ENCODE measurements at regions not wholly inside any gene's neighbourhood (a gene's known extent, or its start where the extent isn't known, plus 50 kb on each side); places are given as distances from the start of the nearest gene placed in this dataset.

DNA sequence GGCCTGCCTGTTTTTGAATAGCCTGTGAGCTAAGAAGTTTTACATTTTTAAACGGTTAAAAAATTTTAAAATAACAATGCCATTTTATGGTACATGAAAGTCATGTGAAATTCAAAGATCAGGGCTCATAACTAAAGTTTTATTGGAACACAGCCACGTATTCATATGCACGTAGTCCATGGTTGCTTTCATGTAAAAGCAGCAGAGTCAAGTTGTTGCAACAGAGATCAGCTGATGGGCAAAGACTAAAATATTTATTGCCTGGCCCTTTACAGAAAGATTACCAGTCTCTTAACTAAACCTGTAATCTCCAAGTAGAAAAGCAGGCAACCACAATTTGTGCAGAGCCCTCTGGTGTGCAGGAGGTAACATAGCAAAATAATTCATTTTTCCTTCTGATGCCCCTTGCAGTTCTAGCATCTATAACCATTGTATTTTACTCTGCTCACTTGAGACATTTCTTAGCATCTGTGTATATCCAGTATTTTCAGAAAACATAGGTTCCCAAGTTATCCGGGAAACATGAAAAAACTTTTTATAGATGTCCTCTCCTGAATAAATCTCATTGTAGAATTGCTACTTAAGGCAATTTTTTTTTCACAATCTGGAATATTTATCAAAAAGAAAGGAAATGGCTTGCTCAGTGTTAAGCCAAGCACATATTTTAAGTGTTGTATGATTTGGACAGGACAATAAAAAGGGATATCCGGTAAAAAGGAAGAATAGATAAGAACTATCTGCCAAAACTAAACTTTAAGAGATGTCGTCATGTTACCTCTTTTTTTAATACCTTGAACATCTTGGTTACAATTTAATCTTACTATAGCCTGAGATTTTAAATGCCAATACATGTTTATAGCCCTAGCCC is 430.8 kb downstream of the PLPP3 start:
- DNase-seq (ENCODE audit: low spot score) = no peak
- TF ChIP-seq, protein P1, sequence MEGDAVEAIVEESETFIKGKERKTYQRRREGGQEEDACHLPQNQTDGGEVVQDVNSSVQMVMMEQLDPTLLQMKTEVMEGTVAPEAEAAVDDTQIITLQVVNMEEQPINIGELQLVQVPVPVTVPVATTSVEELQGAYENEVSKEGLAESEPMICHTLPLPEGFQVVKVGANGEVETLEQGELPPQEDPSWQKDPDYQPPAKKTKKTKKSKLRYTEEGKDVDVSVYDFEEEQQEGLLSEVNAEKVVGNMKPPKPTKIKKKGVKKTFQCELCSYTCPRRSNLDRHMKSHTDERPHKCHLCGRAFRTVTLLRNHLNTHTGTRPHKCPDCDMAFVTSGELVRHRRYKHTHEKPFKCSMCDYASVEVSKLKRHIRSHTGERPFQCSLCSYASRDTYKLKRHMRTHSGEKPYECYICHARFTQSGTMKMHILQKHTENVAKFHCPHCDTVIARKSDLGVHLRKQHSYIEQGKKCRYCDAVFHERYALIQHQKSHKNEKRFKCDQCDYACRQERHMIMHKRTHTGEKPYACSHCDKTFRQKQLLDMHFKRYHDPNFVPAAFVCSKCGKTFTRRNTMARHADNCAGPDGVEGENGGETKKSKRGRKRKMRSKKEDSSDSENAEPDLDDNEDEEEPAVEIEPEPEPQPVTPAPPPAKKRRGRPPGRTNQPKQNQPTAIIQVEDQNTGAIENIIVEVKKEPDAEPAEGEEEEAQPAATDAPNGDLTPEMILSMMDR (IDR thresholded peaks at IDR 0.05; ENCODE audit: extremely low read depth, missing control alignments) = peak; percentile 3

DNA sequence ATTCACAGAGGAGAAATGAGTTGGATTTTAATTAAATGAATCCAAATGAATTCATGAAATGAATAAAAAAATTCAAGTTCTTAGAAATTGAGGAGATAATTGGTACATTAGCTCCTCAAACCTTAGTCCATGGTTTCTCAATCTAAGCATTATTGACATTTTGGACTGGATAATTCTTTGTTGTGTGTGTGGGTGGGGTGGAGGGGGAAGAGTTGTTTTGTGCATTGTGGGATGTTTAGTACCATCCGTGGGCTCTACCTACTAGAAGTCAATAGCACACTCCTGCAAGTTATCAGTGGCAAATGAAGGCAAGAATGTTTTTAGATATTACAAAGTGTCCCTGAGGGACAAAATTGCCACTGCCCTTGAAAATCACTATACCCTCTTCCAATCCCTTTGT is 431.9 kb downstream of the PLPP3 start:
- TF ChIP-seq, protein P1 (IDR thresholded peaks at IDR 0.05; ENCODE audit: extremely low read depth, missing control alignments) = no peak
- DNase-seq (ENCODE audit: low spot score) = no peak

DNA sequence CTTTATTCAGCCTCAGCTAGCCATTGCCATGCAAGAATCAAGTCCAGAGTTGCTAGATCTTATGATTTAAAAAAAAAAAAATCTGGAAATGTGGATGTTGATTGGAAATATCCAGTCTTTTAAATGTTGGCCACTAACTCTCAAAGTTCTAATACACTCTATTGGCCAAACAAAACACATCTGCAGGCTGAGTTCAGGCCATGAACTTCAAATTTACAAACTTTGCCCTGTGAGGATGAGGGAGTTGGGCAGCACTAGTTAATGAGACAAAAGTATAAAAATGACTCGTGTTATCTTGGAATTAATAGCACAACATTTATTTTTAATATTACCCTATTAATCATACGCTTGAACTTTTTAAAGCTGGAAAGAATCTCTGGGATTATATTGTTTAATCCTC is 432.3 kb downstream of the PLPP3 start:
- DNase-seq (ENCODE audit: low spot score) = no peak
- TF ChIP-seq, protein P1 (IDR thresholded peaks at IDR 0.05; ENCODE audit: extremely low read depth, missing control alignments) = no peak

DNA sequence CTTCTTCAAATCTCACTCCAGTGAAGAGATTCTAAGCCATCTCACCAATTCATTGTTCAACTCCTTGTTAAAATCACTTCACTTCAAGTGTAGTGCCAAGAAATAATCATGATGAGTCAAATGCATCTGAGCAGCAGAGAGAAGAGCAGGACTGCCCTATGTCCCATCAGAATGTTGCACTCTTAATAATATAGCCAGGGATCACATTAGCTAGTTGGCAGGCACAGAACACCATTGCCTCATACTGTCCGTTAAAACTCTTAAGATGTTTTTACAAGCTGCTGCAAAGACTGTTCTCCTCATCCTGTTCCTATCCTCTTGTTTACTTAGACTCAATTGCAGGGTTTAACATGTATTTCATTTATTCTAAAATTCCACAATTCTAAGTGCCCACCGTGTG is 432.9 kb downstream of the PLPP3 start:
- DNase-seq (ENCODE audit: low spot score) = no peak
- TF ChIP-seq, protein P1 (IDR thresholded peaks at IDR 0.05; ENCODE audit: extremely low read depth, missing control alignments) = no peak

DNA sequence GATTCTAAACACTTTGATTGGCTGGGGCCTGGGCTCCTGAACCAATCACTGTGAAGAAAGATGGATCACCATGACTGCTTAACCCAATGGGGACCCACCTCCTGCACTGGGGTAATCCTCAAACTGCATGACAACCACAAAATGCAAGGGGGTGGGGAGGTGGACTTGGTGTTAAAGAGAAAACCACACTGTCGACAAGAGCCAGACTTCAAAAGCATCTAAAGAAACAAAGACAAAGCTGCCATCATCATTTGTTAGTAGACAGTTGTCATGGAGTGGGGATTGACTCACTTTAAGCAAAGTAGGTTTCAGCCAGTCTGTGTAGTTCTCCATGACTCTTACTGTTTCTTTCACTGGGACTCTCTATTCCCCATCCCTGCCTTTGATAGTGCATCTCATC is 433.8 kb downstream of the PLPP3 start:
- DNase-seq (ENCODE audit: low spot score) = no peak
- TF ChIP-seq, protein P1 (IDR thresholded peaks at IDR 0.05; ENCODE audit: extremely low read depth, missing control alignments) = no peak

DNA sequence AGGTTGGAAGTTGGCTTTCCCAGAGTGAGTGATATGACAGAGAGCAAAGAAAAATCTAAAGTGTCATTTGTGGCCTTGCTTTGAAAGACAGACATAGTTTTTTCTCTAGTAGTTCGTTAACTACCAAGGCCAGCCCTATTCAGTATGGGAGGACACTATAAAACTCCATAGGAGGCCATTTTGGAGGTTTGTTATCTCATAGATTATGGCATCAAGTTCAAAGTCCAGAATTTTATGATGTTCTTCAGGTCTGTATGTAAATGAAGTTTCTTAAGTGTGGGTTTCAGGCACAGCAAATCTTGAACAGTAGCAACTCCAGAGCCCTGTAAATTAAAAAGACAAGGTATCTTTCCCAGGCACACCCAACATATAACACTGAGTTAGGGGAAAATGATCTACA is 437.1 kb downstream of the PLPP3 start:
- no peak for DNase-seq (ENCODE audit: low spot score)
- TF ChIP-seq, protein P1 (IDR thresholded peaks at IDR 0.05; ENCODE audit: extremely low read depth, missing control alignments) = no peak

DNA sequence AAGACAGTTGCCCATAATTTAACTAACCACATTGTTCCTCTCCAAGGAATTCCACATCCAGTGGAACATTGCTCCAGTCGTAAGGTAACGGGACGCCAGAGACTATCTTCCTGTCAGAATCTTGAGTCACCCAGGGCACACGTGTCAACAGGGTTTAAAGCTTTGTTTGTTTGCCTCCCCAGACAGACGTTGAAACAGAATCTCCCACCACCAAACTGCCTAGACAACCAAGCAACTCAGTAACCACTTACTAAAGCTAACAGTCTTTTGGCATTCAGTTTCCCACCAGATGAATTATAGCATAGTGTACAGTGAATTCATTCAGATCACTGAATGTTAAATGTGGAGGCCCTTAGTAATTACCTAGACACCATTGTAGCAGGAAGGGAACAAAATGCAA is 439.5 kb downstream of the PLPP3 start:
- TF ChIP-seq, protein P1 (IDR thresholded peaks at IDR 0.05; ENCODE audit: extremely low read depth, missing control alignments) = no peak
- no peak for DNase-seq (ENCODE audit: low spot score)

Measured in GM20000 (cell line).